SH-SY5Y (cell line): ENCODE measurements at regions not wholly inside any gene's neighbourhood (a gene's known extent, or its start where the extent isn't known, plus 50 kb on each side); places are given as distances from the start of the nearest gene placed in this dataset.

ENCODE experiments used
- GATA2 ChIP-seq: IDR thresholded peaks from 2 replicates; pipeline ENCODE4 v1.6.1; 2011; ENCODE audit warnings: mild to moderate bottlenecking, low read depth, low read length
- GATA3 ChIP-seq: IDR thresholded peaks from 2 replicates; pipeline ENCODE4 v1.6.1; 2011; ENCODE audit warnings: low read depth, mild to moderate bottlenecking, low read length, moderate library complexity

- TF ChIP-seq GATA2 (peak; percentile 83), GATA3 (peak; percentile 40; the same call in 1 of the 2 replicates)
These were observed 117.3 kb downstream of the RPL22L1 start for GRCh38 chr3:170752571-170753155.
